Esophagus muscularis mucosa (tissue), 4 donors: ENCODE measurements at regions not wholly inside any gene's neighbourhood (a gene's known extent, or its start where the extent isn't known, plus 50 kb on each side); places are given as distances from the start of the nearest gene placed in this dataset.

Experiments used
- DNase-seq: peaks from one replicate; pipeline ENCODE4 v3.0.0-alpha.2; 2017; ENCODE audit errors: extremely low spot score
- H3K27ac ChIP-seq, 4 donors: fragments of 200-600 bp; sonication (generic); replicated peaks in 1 of 4; 1 replicate in 3 of 4; 2 replicates in 1 of 4; pipeline ENCODE4 v1.5.1; 2016 to 2019; ENCODE audit warnings: mild to moderate bottlenecking in 1 of 4
- H3K27me3 ChIP-seq, 4 donors: fragments of 200-600 bp; sonication (generic); one replicate each; pipeline versions ENCODE4 v1.5.1 to v1.6.0; 2016 to 2019
- H3K36me3 ChIP-seq, 4 donors: fragments of 200-600 bp; sonication (generic); one replicate each; pipeline ENCODE4 v1.5.1; 2016 to 2019
- H3K4me1 ChIP-seq, 4 donors: fragments of 200-600 bp; sonication (generic); one replicate each; pipeline ENCODE4 v1.5.1; 2016 to 2019
- H3K4me3 ChIP-seq, 4 donors: fragments of 200-600 bp; sonication (generic); 1 replicate in 2 of 4; 2 replicates in 2 of 4; pipeline ENCODE4 v1.5.1; 2016 to 2019; ENCODE audit warnings: mild to moderate bottlenecking in 4 of 4, moderate library complexity in 1 of 4
- H3K9me3 ChIP-seq, 4 donors: fragments of 200-600 bp; sonication (generic); 1 replicate in 3 of 4; 2 replicates in 1 of 4; pipeline ENCODE4 v1.5.1; 2016 to 2019
- CTCF ChIP-seq, 3 experiments: fragments of 200-600 bp in 2 of 3; fragments of 450-650 bp in 1 of 3; sonication (generic) in 2 of 3; IDR thresholded peaks; one replicate each; pipeline ENCODE4 v1.5.1; 2017 to 2019; ENCODE audit warnings: antibody characterized with exemption in 3 of 3, mild to moderate bottlenecking in 2 of 3, moderate library complexity in 1 of 3
- EP300 ChIP-seq: sonication (generic); formaldehyde crosslinking; IDR thresholded peaks from one replicate; pipeline ENCODE4 v1.6.1; 2017; ENCODE audit warnings: antibody characterized with exemption
- POLR2A ChIP-seq: fragments of 450-650 bp; IDR thresholded peaks from one replicate; pipeline ENCODE4 v1.6.1; 2017; ENCODE audit warnings: antibody characterized with exemption, moderate library complexity, mild to moderate bottlenecking, low read depth
- POLR2AphosphoS5 ChIP-seq, 2 donors: sonication (generic); formaldehyde crosslinking; IDR thresholded peaks; one replicate each; pipeline ENCODE4 v1.6.1; 2017; ENCODE audit warnings: antibody characterized with exemption in 2 of 2
- WGBS: methylation state at CpG from one replicate; pipeline ENCODE4 v1.1.5; 2018; 5-methylcytosine and 5-hydroxymethylcytosine counted together
- intact Hi-C: fragments of 100-400 bp; cut with DNase I; formaldehyde crosslinking; loops from one replicate; pipeline ENCODE4 v1.15.1; 2023

- DNase-seq = no peak
- no peak overlapping the region for H3K4me3 ChIP-seq
- 89% methylated on average over 7 of the region's 7 CpGs for WGBS
- H3K27ac ChIP-seq = no peak overlapping the region
- H3K9me3 ChIP-seq = no peaks in the 10 kb centered on the region
- no peaks in the 10 kb centered on the region for H3K27me3 ChIP-seq
- H3K36me3 ChIP-seq = no peaks in the 10 kb centered on the region
- intact Hi-C loops = no loop called here
- H3K4me1 ChIP-seq = no peaks in the 10 kb centered on the region
- TF ChIP-seq EP300 (no peak), POLR2AphosphoS5 (IDR thresholded peaks at IDR 0.05) (no peak), CTCF (IDR thresholded peaks at IDR 0.05) (no peak), POLR2A (no peak)
Observed at GRCh38 chr10:10712155-10712704, 305.4 kb upstream of the CELF2 start.

- no peaks in the 10 kb centered on the region for H3K4me1 ChIP-seq
- 87% methylated on average over 2 of the region's 2 CpGs for WGBS
- no peak overlapping the region for H3K4me3 ChIP-seq
- no peak for DNase-seq
- H3K27ac ChIP-seq = no peak overlapping the region
- H3K36me3 ChIP-seq = no peaks in the 10 kb centered on the region
- no peaks in the 10 kb centered on the region for H3K27me3 ChIP-seq
- H3K9me3 ChIP-seq = no peaks in the 10 kb centered on the region
- intact Hi-C loops = no loop called here
- TF ChIP-seq EP300 (no peak), POLR2A (no peak)
Observed at GRCh38 chr10:10714327-10714726, 303.3 kb upstream of the CELF2 start.

- intact Hi-C loops = no loop called here
Observed at GRCh38 chr10:10716972-10717371, 300.7 kb upstream of the CELF2 start.

DNA sequence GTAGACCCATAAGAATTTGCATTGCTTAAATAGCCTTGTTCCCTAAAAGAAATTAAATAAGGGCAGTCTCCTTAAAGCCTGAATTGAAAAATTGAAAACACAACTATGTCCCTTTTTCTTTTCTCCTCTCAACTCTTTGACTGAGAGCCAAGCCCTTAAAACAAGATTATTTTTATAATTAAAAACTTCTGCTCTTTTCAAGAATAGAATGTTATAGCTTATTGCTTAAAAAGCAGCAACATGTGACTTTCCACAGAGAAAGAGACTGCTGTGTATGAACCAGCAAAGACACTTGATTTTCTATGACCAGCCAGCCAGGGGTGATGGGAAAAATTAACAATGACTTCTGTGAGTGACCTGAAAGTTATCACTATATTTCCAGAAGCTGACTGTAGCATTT is 295.2 kb upstream of the CELF2 start:
- H3K4me3 ChIP-seq = no peak overlapping the region
- H3K27ac ChIP-seq = no peak overlapping the region
- DNase-seq = no peak
- no peaks in the 10 kb centered on the region for H3K4me1 ChIP-seq
- no peaks in the 10 kb centered on the region for H3K9me3 ChIP-seq
- H3K36me3 ChIP-seq = no peaks in the 10 kb centered on the region
- intact Hi-C loops = no loop called here
- no peaks in the 10 kb centered on the region for H3K27me3 ChIP-seq
- TF ChIP-seq POLR2A (no peak), EP300 (no peak), POLR2AphosphoS5 (IDR thresholded peaks at IDR 0.05) (no peak), CTCF (IDR thresholded peaks at IDR 0.05) (no peak)

More at GRCh38 chr10:10716972-10717371, 300.7 kb upstream of the CELF2 start:
- Histone ChIP-seq H3K27me3 (no peaks in the 10 kb centered on the region), H3K36me3 (no peaks in the 10 kb centered on the region), H3K9me3 (no peaks in the 10 kb centered on the region), H3K27ac (no peak overlapping the region), H3K4me1 (no peaks in the 10 kb centered on the region), H3K4me3 (no peak overlapping the region)
- WGBS = 92% methylated on average over 4 of the region's 4 CpGs
- TF ChIP-seq EP300 (no peak), POLR2AphosphoS5 (IDR thresholded peaks at IDR 0.05) (no peak), CTCF (IDR thresholded peaks at IDR 0.05) (no peak), POLR2A (no peak)
- DNase-seq = no peak

- H3K36me3 ChIP-seq = no peaks in the 10 kb centered on the region
- H3K27ac ChIP-seq = no peak overlapping the region
- no peaks in the 10 kb centered on the region for H3K9me3 ChIP-seq
- no peaks in the 10 kb centered on the region for H3K4me1 ChIP-seq
- intact Hi-C loops = no loop called here
- no peaks in the 10 kb centered on the region for H3K27me3 ChIP-seq
- DNase-seq = no peak
- TF ChIP-seq POLR2AphosphoS5 (IDR thresholded peaks at IDR 0.05) (no peak), CTCF (IDR thresholded peaks at IDR 0.05) (no peak)
- no peak overlapping the region for H3K4me3 ChIP-seq
- WGBS = 95% methylated on average over 5 of the region's 5 CpGs
Observed at GRCh38 chr10:10725196-10725595, 292.5 kb upstream of the CELF2 start.
